Left renal pelvis (tissue), 4 donors: ENCODE measurements at regions not wholly inside any gene's neighbourhood (a gene's known extent, or its start where the extent isn't known, plus 50 kb on each side); places are given as distances from the start of the nearest gene placed in this dataset.

ENCODE experiments used
- DNase-seq, 4 donors: peaks; one replicate each; pipeline ENCODE4 v3.0.0-alpha.2; 2013; ENCODE audit warnings: low read depth in 4 of 4, low spot score in 3 of 4

DNA sequence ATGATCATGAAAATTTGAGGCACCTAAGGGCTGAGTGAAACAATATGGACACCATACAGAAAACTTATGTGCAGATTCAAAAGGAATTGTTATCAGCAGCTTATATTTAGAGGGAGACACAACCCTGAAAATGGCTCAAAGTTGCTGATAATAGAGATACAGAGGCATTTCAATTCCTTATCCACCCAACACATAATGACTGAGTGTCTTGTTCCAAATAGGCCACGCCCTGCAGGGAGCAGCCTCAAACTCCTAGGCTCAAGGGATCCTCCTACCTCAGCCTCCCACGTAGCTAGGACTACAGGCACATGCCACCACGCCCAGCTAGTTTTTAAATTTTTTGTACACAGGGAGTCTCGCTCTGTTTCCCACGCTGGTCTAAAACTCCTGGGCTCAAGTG, 79.0 kb downstream of the LBH start:
- DNase-seq = no peak

DNA sequence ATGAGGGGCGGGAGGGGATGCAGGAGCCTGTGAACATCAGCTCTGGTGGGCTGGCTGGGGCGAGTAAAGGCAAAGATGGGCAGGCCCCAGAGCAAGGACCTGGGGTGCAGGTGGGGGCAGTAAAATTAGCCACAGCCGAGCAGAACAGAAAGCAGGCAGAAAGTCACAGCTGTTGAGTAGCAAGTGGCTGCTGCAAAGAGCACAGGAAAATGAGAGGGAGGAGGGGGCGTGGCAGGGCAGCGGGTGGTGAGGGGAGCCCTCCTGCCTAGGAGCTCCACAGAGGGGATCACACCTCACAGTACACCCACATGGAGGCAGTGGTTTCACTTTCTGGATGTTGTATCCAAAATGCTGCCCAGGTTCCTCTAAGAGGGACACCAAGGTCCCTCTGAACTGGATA, 79.6 kb downstream of the LBH start:
- DNase-seq = no peak

DNA sequence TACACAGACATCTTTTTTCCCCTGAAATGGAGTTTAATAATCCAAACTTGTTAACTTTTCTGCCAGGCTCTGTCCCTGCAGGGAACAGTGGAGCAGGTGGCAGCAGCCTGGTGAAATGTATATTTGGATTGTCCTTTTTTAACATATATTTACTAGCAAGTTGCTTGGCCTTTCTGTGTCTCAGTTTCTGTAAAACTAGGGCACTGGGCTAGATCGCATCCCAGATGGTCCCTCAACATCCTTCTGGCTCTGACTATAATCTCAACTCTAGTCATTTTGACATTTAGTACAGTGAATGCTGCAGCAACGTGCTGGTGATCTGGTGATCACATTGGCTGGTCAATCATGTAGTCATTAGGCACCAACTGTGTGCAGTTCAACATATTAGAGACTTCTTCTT, 80.4 kb downstream of the LBH start:
- no peak for DNase-seq

DNA sequence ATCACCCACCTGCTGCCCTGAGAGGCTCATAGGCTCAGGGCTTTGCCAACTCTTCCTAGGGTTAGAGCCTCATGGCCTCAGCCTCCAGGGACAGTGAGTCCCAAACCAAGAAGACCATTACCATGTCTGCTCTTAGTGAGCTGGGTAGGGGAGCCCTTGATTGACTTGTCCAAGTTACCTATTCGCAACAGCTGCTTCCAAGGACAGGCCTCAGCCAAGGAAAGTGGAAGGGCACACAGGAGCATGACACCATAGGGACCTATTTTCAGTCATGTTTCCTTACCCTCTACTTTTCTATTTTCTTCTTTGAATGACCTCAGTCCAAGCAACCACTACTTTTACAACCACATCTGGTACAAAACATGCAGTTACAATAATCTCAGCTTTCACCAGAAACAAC, 81.6 kb downstream of the LBH start:
- no peak for DNase-seq

DNA sequence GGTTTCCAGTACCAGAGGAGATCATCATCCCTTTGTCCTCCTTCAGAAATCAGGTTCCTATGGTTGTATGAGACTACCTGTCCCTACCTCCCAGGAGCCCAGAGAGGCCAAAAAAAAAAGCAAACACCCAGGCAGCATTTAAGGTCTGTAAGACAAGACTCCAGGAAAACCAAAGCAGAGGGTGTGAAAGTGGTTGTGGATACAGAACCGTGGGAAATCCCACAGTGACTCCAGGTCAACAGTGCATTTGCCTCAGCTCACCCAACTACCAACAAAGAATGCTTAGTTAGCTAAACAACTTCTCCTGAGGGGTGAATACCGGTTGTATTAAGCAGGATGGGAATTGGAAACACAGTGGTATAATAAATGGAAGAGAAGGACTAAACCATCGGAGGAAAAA, 83.6 kb downstream of the LBH start:
- no peak for DNase-seq

DNA sequence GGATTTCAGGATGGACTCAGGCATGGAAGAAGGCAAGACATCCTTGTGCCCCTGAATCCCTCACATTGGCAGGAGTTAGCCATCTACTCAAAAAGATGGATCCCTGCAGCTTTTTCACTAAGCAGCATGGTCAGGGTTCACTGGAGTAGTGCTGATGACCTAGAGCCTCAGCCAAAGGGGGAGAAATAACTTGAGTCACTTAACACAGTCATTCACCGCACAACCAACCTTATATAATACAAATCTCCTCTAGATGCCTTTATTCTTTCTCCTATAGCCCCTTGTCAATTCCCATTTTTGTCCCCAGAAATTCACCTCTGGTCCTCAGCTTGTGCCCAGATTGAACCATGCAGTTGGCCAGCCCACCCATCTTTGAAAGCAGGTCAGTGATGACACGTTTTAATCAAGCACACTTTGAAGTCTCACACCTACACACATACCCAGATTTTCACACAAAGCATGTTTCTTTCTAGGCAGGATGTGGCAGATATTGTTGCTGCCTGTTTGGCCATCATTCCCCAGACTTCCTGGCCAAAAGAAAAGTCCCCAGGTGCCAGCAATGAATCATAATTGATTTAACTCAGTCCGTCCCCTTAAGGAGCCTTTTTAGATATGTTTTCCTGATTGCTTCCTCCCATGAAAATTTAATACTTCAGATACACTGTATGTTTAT, 84.2 kb downstream of the LBH start:
- DNase-seq = no peak

DNA sequence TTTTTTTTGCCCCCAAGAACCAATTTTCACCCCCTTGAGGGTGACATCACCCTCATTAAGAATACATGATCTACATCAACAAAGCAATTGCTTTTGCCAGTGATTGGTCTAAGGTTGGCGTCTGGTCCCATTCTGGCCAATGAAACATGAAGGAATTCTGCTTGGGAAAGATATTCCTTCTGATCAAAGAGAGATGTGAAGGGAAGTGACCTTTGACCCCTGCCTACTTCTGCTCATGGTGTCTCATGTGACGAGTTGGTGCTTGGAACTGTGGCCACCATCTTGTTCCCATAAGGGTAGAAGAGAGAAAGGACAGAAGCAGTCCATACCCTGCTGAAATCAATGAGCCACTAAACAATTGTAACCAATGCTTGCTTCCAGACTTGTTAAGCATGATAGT, 85.1 kb downstream of the LBH start:
- no peak for DNase-seq

DNA sequence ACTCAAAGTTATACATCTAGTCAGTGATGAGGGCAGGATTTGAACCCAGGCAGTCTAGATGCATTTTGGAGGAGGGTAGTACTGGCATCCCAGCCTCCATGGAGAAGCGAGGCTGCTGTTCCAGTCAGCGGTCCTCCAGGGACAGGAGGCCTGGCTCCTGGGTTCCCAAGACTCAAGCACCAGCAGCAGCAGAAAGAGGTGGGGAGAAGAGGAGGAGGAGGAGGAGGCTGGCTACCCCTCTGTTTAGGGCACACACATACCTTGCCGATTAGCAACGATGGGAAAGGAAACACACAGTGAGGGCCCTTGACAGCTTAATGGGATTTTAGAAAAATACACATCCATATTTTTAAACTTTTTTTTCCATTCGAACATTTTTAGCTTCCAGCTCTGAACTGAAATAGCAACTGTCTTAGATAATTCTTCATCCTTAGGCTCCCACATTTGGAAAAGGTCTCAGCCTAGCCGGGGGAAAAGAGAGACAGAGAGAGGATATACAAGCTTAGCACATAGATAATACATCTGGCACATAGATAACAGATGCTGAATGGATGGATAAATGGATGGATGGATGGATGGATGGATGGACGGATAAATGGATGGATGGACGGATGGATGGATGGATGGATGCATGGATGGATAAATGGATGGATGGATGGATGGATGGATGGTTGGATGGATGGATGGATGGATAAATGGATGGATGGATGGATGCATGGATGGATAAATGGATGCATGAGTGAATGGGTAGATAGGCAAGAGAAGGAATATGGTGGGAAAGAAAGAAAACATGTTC, 87.9 kb downstream of the LBH start:
- DNase-seq = no peak

DNA sequence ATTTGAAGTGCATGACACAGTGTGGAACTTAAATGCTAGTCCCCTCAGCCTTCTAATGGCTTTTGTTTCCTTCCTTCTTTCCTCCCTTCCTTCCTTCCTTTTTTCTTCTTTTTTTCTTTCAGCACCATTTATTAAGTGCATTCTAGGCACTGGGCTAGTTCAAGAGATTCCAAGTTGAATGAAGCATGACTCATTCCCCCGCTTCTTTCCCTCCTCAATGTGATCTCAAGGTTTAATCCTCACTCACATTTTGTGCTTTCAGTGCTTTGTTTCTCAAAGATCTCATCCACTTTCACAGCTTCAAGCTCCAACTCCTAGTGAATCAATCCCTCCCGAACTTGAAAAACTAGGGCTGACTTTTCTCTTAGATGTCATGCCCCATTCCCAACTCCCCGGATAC, 90.1 kb downstream of the LBH start:
- DNase-seq = no peak

DNA sequence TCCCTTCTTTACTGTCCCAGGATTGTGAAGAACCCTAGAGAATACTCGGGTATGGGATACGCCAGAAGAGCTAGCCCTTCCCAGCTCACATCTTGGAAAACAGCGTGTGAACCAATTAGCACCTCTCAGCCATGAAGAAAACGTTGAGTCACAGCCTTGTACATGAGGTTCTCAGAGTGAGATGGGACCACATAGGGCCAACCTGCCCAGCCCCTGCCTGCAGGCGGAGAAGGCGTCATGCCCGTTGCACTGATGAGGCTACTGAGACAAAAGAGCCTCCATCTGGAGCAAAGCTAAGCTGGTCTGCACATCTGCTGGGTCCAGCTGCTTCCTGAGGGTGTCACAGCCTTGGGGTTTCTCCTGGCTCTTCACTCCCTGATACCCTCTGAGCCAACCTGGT, 92.2 kb downstream of the LBH start:
- DNase-seq = no peak

DNA sequence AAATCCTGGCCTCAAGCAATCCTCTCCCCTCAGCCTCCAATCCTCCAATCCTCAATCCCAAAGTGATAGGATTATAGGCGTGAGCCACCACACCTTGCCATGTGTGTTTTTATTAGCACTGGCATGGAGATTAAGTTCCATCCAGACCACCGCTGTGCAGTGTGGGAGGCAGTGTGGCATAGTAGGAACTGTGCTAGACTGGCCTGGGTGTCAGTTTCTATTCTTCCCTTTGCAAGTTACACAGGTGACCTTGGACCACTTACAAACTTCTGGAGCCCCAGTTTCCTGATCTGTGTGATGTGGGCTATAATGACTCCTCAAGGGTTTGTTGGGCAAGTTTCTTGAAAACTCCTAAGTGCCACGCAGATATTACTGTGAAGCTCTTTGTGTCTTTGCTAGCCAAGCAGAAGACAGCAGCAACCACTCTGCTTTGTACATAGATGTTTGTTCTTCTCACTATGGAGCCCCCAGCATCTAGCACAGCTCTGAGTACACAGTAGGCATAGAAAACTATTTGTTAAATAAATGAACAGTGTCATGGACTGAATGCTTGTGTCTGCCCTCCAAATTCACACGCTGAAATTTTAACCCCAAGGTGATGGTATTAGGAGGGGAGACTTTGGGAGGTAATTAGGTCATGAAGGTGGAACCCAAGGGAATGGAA, 93.0 kb downstream of the LBH start:
- no peak for DNase-seq

DNA sequence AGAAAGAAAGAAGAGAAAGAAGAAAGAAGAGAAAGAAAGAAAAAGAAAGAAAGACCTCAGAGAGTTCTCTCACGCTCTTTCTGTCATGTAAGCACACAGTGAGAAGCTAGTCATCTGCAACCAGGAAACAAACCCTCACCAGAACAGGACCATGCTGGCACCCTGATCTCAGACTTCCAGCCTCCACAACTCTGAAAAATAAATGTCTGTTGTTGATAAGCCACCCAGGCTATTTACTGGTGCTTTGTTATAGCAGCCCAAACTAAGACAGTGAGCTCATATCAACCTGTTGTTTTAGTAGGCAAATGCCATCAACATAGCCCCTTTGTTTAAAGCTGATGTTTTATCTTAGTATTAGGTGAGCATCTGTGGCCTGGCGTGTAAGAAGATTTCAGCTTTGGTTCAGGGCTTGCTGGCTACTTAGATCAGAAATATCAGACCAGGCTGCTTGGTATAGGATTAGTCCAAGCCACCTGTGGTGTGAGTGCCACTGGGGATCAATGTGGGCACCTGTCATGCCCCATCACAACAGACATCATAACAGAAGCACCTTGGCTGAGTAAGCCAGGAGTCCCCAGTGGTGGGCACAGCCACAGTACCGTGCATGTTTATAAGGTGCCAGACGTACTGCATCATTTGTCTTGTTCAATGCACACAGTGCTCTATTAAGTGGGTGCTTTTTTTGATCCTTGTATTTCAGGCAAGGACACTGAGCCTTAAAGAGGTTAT, 94.4 kb downstream of the LBH start:
- DNase-seq = no peak

DNA sequence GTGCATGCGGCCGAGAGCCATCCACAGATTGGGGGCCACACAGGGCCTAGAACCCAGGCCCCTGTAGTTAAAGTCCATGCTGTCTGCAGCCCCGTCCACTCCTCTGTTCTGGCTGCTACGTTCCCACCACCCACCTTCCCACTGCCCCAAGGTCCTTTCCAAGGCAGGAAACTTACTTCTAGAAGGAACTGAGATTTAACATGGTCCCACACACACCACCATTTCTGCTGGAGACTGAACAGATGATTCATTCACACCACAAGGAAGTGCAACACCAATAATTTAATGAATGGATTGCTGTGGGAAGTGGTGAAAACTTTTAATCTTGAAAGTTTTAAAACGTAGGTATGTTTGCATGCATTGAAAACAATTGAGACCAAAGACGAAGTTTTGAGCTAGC, 95.2 kb downstream of the LBH start:
- no peak for DNase-seq

DNA sequence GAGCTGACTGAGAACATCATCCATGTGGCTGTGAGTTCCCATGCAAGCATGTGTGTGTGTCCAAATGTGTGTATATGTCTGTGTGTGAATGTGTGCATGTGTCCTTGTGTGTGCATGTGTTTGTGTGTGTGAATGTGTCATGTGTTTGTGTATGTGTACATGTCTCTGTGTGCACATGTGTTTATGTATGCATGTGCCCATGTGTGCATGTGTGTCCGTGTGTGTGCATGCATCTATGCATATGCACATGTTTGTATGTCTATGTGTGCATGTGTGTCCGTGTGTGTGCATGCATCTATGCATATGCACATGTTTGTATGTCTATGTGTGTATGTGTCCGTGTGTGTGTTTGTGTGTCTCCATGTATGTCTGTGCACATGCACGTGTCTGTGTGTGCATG, 99.7 kb downstream of the LBH start:
- no peak for DNase-seq

DNA sequence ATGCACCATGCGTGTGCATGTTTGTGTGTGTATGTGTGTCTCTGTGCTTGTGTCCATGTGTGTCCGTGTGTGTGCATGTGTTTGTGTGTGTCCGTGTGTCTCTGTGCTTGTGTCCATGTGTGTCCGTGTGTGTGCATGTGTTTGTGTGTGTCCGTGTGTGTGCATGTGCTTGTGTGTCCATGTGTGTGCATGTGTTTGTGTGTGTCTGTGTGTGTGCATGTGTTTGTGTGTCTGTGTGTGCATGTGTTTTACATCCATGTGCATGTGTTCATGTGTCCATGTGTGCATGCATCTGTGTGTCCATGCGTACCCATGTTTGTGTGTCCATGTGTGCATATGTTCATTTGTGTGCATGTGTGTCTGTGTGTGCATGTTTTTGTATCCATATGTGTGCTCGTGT, 100.5 kb downstream of the LBH start:
- no peak for DNase-seq

DNA sequence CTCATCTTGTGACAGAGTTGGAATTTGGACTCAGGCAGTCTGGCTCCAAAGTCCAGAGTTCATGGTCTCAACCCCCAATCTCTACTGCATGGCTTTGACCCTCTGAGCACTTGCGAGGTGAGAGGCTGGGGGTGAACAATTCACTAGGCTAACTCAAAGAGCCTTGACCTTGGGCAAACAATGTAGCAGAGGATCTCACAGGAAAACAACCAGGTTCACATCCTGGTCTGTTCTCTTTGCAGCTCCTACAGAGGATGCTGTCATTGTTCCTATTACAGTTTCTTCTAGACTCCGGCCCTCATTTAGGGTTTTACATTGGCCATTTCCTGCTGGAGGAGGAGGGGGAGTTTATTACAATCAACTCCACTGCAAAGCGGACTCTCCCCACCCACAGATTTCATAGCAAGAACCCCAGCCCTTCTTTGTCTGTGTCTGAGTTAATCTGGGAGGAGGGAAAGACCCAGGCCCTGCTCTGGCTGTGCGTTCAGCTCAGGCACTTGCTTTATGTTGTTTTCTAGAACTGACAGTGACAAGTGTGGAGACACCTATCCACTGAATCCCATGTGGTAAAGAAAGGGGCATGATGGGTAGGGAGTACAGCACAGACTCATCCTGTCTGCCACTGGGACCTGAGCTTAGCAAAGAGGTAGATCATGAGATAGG, 101.6 kb downstream of the LBH start:
- DNase-seq = no peak

DNA sequence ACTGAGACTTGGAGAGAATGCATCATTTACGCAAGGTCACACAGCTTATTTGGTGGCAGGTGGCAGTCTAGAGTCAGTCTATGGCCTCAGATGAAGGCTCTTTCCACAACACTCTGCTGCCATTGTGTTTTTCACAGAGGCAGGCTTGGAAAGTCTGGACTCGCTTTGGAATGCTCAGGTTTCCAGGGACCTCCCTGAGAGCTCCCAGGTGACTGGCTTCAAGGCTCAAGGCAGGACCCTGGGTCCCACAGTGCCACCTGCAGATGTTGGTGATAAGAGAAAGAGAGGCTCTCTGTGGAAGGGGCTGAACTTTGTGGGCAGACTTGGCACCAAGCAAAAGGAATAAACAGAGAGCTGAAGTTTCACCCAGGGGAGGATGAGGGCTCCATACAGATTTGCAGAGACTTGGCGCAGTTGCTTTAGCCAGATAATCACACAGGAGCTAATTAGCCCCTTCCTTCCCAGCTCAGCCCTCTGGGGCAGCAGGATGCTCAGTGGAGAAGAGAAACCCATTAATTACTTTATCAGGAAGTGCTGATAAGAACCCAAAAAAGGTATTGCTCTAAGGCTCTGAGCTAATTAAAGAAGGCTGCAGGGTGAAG, 103.5 kb downstream of the LBH start:
- no peak for DNase-seq

DNA sequence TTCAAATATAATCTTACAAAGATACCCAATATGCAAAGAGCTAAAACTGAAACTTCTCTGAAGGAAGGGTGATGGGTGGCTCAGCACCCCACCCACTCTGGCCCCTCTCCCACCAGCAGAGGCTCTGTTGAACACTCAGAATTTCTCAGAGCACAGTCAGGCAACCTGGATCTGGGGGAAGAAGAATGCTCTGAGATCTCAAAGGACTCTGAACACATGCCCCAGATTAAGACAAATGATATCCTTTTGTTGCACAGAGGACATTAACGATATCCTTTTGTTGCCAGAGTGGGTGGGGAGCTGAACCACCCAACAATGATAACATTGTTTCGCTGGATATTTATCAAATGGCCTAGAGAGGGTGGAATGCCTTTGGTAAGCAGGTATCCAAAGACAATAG, 104.8 kb downstream of the LBH start:
- DNase-seq = no peak

DNA sequence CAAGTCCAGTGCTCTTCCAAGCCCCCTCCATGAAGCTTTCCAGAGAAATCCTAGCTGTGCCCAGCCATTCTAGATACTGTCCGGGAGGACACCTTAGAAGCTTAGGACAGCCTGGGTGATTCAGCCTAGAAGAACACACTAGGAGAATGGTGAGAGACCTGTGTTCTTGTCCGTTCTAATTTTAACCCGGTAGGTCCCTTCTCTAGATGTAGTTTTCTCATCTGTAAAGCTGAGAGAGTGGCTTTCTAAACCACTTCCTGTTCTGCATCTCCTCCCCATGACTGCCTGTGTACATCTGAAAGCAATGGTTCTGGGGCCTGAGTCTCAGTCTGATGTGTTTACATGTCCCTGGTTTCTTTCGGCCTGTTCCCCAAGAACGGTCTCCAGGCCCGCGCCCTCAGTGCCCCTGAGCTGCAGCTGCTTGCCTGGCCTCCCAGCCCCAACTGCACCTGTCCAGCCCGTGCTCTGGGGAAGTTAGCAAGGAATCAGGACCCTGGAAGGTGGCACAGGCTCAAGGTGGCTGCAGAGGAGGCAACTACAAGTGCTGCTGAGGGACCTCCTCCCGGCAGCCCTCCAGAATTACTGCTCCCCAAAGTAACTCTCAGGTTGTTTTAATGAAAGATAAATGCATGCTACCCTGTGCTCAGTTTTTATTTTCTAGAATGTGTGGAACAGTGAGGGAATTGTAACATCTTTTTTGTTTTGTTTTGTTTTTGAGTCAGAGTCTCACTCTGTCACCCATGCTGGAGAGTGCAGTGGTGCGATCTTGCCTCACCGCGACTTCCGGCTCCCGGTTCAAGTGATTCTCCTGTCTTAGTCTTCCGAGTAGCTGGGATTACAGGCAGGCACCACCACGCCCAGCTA, 105.9 kb downstream of the LBH start:
- DNase-seq = no peak

DNA sequence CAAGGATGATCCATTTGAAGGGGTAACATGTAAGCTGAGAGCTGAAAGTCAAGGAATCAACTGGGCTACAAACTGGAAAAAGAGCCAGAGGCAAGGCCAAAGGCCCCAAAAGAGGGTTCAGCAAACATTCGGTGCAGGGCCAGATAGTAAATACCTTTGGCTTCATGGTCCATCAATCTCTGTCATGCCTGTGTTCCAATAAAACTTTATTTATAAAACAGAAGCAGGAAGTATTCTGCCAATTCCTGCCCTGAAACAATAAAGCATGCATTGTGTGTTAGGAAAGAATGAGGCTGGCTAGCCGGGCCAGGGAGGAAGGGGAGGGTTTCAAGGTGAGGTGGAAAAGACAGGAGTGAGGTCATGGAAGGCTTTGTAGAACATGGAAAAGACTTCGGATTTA, 107.1 kb downstream of the LBH start:
- no peak for DNase-seq
